Liver (tissue), 3 donors: ENCODE measurements at regions not wholly inside any gene's neighbourhood (a gene's known extent, or its start where the extent isn't known, plus 50 kb on each side); places are given as distances from the start of the nearest gene placed in this dataset.
"Not testable (repeated sequence)": the region's sequence is repeated elsewhere in the genome, so short reads cannot be mapped to it uniquely, and the experiment has no call there.

Source experiments
- HNF4A ChIP-seq, 2 donors: conservative IDR thresholded peaks; 2 replicates each; pipeline ENCODE4 v1.6.1; 2016; ENCODE audit warnings: antibody characterized with exemption in 2 of 2, mild to moderate bottlenecking in 2 of 2
- RXRA ChIP-seq, 2 donors: IDR thresholded peaks; 2 replicates each; pipeline ENCODE4 v1.6.1; 2017 to 2018; ENCODE audit warnings: antibody characterized with exemption in 2 of 2, mild to moderate bottlenecking in 1 of 2
- TF ChIP-seq, protein P1 (sequence below): IDR thresholded peaks from 2 replicates; pipeline ENCODE4 v1.6.1; 2016; ENCODE audit warnings: antibody characterized with exemption
- TF ChIP-seq, protein P2 (sequence below): fragments of 150-350 bp; IDR thresholded peaks from 2 replicates; pipeline ENCODE4 v1.5.1; 2017; ENCODE audit warnings: improper control_type of control experiment, low read depth, low read length; ENCODE audit not compliant: missing input control
- donor health status: healthy.
- donor health status: healthy.

GRCh38 chr16:29330623-29331022, 75.9 kb downstream of the NPIPB11 start:
- TF ChIP-seq, protein P1, sequence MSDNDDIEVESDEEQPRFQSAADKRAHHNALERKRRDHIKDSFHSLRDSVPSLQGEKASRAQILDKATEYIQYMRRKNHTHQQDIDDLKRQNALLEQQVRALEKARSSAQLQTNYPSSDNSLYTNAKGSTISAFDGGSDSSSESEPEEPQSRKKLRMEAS, result not testable (repeated sequence)
- not testable (repeated sequence) for TF ChIP-seq RXRA (IDR thresholded peaks at IDR 0.05); HNF4A (conservative IDR thresholded peaks at IDR 0.05)
- TF ChIP-seq, protein P2, sequence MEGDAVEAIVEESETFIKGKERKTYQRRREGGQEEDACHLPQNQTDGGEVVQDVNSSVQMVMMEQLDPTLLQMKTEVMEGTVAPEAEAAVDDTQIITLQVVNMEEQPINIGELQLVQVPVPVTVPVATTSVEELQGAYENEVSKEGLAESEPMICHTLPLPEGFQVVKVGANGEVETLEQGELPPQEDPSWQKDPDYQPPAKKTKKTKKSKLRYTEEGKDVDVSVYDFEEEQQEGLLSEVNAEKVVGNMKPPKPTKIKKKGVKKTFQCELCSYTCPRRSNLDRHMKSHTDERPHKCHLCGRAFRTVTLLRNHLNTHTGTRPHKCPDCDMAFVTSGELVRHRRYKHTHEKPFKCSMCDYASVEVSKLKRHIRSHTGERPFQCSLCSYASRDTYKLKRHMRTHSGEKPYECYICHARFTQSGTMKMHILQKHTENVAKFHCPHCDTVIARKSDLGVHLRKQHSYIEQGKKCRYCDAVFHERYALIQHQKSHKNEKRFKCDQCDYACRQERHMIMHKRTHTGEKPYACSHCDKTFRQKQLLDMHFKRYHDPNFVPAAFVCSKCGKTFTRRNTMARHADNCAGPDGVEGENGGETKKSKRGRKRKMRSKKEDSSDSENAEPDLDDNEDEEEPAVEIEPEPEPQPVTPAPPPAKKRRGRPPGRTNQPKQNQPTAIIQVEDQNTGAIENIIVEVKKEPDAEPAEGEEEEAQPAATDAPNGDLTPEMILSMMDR, result not testable (repeated sequence)
